Amygdala (tissue), 56 donors: ENCODE measurements at regions not wholly inside any gene's neighbourhood (a gene's known extent, or its start where the extent isn't known, plus 50 kb on each side); places are given as distances from the start of the nearest gene placed in this dataset.
"Not testable (repeated sequence)": the region's sequence is repeated elsewhere in the genome, so short reads cannot be mapped to it uniquely, and the experiment has no call there.

Experiments used
- DNase-seq, 56 donors: peaks; one replicate each; lab custom pipeline; 2025; lab: John Stamatoyannopoulos, UW

DNA sequence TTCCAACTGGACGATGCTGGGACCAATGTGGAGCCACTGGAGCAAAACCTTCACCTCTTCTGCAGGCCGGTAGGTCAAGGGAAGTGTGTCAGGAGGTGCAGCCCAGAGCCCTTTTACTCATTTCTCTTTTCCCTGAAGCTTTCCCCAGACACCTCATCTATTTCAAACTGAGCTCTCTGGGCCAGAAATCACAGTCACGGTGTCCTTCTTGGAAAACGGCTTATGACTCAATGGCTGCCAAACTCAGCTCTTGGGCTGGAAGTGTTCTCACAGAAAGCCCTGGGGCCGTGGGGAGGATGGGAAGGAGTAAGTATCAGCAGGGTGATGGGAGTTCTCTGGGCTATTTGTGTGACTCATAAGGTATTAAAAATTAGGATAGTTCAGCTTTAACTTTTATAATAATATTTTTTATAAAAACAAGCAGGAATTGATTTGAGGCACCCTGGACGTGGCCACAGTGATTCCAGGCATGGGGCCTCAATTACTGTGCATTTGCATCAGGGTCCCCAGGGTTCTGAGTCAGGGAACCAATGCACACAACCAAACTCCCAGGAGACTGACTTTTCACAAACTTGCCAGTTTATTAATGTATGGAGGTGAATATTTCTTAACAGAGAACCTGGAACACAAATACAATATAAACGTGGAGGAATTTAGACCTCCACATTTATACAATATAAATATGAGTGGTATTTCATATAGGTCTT is 187.4 kb upstream of the TMEM72 start:
- no peak for DNase-seq

GRCh38 chr10:44724415-44725174 is 186.5 kb upstream of the TMEM72 start:
- peak in 1 of 56 donors; percentile 3 for DNase-seq

- no peak for DNase-seq
Measured at GRCh38 chr10:44725404-44725803, 185.7 kb upstream of the TMEM72 start.

GRCh38 chr10:44731283-44731682 is 179.9 kb upstream of the TMEM72 start:
- DNase-seq, result no peak

- DNase-seq, result no peak
Measured at GRCh38 chr10:44733501-44734488, 177.3 kb upstream of the TMEM72 start.

DNA sequence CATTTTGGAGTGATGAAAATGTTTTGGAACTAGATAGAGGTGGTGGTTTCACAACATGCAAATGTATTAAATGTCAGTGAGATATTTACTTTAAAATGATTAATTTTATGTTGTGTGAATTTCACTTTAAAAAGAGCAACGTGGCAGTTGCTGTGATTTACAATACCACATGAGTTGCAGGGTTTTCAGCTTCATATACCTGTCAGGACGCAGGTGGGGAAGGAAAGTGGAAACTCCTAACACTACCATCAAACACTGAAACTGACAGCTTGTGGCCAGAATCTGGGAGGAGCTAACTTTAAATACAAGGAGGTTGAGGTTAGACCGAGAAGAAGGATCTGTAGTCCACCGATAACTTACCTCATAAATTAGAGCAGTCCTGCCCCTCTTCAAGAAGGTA is 168.9 kb upstream of the TMEM72 start:
- DNase-seq, result no peak

DNA sequence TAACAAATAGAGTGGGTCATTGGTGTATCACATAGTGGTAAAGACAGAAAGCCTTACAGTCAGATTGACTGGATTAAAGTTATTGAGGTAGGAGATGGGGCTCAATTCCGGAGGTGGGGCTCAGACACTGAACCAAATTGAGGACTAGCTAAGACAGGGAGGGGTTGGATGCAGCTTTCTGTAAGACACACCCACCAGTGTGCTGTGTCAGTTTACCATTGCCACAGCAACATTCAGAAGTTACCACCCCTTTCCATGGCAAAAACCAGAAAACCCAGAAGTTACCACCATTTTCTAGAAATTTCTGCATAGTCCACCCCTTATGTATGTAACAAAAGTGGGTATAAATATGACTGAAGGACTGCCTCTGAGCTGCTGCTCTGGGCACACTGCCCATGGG is 167.6 kb upstream of the TMEM72 start:
- DNase-seq, result no peak

- no peak for DNase-seq
Measured at GRCh38 chr10:44745920-44746319, 165.2 kb upstream of the TMEM72 start.

DNA sequence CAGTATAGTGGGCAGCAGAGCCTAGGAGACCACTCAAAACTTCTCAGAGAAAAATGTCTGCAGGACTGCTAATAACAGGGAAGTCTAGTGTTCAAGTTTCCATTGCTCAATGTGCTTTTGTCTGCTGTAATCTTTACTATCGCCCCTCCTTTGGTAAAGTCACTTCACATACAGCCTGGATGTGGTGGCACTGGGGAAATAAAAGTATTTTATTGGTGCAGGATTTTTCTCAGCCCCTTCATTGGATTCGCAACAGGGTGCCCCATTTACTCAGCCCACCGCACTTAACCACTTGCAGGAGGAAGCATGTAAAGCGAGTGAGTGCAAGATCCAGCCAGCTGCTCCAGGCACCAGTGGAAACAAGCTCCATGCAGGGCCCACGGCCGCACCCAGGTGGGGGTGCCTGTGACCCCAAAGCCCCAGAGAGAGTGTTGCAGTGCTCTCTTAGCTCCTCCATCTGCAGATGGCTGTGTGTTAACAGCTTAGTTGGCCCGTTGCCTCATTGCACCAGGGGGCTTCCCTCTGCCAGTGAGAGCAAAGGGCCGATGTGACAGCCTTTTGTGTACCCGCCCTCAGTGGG is 163.5 kb upstream of the TMEM72 start:
- DNase-seq, result no peak

GRCh38 chr10:44749151-44749550 is 162.0 kb upstream of the TMEM72 start:
- no peak for DNase-seq

DNA sequence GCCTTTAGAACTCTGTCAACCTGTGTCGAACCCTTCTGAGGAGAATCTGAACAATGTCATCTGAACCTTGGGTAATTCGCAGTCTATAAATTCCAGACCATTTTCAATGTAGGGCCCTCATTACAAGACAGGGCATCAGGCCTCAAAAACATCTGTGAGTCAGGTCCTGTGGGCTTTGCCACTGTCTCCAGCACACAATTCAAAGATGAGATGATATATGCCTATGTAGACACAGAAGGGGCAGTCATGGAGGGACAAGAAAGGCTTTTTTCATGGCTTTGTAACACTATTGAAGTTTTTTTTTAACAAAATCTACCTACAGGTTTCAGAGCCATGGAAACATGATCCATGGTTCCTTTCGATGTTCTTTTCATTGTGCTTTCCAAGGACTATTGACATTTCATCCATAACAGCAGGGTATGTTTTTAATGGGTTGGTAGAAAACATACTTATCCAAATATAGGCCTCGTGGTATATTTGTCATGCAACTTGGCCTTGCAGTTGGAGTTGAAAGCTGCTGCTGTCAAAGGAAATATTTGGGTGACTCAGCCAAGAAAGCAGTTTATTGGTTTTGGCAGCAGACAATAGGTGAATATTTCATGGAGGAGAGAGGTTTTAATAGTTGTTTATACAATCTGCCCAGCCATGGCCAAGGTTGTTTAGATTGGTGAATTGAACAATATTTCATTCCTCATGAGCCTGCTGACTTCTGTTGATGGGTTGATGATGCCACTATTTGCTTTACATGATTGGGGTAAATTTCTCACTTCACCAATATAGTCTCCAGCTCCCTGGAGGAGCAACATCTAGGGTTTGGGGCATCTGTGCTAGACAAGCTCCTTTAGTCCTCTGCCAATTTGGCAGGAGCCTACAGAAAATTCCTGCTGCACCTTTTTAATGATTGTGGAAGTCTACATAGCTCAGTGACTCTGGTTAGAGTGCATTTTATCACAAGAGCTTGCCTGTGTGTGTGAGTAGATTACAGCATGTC is 158.4 kb upstream of the TMEM72 start:
- DNase-seq, result no peak

GRCh38 chr10:44754355-44754754 is 156.8 kb upstream of the TMEM72 start:
- not testable (repeated sequence) for DNase-seq

DNA sequence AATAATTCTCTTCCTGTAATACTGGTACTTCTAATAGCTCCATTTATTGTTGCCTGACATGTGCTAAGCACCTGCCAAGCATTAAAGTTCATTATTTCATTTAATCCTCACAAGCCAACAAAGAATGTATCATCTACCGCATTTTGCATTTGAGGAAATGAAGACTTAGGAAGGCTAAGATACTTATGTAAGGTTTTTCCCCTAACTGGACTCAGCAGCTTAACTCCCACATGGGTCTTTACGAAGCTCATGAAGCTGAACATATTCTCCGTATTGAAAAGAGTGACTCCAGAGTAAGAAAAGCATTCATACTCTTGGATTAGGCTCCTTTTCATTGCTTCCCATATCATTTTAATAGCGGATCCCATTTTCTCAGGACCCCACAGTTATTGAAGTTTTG is 155.7 kb upstream of the TMEM72 start:
- DNase-seq, result no peak

DNA sequence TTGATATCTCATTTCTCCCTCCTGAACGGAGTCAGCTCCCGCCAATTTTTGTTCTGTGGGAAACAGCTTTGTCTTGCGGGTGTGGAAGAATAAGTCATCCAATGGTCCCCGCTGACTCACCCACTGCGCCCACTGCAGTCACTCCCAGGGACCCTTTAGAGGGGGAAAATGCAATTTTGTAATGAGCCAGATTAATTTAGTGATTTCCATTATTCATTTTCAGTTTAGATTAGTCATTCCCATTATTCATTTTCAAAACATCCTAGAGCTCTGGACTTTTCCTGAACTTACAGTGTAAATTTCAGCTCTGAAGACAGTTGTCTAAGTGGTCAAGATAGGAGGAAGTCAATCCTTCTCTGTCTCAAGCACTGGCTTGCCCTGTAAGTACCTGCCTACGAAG is 154.9 kb upstream of the TMEM72 start:
- DNase-seq, result no peak

- no peak for DNase-seq
Measured at GRCh38 chr10:44757551-44758205, 153.5 kb upstream of the TMEM72 start.

DNA sequence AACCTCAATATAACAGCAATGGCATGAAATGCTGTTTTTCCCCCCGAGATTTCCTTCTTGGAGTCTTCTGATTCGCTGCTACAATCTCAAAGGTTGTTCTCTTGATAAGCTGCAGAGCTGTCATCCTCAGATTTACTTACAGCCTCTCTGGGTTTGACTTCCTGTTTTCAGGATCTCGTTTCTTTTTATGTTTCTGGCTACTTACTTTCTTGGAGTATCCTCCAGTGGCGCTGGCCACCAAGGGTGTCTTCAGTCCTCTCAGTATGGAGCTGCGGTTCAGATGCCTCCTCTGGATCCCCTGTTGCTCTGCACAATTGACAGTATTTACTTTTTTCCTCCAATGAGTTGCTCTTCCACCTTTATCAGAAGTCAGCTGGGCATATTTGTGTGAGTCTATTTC is 152.0 kb upstream of the TMEM72 start:
- no peak for DNase-seq

DNA sequence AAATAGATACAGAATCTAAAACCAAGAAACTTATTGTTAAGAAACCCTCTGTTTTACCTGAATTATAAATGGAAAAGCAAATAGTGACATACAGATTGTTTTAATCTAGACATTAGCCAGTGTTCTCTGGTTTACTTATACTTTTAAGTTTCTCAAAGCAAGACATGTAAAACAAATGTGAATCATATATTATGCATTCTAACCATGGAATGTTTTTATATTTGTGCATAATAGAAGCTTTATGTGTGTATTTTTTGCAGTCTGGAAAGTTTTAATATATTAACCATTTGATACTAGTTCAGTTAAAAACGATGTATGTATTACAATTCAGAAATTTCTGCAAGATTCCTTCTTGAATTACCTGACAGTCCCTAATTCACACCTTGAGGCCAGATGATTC is 150.6 kb upstream of the TMEM72 start:
- no peak for DNase-seq

GRCh38 chr10:44761076-44761475 is 150.1 kb upstream of the TMEM72 start:
- no peak for DNase-seq

- no peak for DNase-seq
Measured at GRCh38 chr10:44763331-44763730, 147.8 kb upstream of the TMEM72 start.
